HG03342 (cell line): ENCODE measurements at regions not wholly inside any gene's neighbourhood (a gene's known extent, or its start where the extent isn't known, plus 50 kb on each side); places are given as distances from the start of the nearest gene placed in this dataset.

ENCODE experiments used
- ATAC-seq: cut with Tn5 transposase; IDR thresholded peaks from one replicate; pipeline ENCODE4 v1.9.1; 2021; ENCODE audit warnings: mild to moderate bottlenecking, moderate library complexity; ENCODE audit not compliant: unreplicated experiment

GRCh38 chr4:165715989-165716388 lies 157.0 kb upstream of the TLL1 start:
- no peak for ATAC-seq

GRCh38 chr4:165716472-165716871 lies 156.6 kb upstream of the TLL1 start:
- ATAC-seq = no peak

GRCh38 chr4:165718660-165719059 lies 154.4 kb upstream of the TLL1 start:
- ATAC-seq = no peak

- ATAC-seq = no peak
Observed at GRCh38 chr4:165720411-165721082, 152.5 kb upstream of the TLL1 start.

- ATAC-seq = no peak
Observed at GRCh38 chr4:165721815-165722214, 151.2 kb upstream of the TLL1 start.

DNA sequence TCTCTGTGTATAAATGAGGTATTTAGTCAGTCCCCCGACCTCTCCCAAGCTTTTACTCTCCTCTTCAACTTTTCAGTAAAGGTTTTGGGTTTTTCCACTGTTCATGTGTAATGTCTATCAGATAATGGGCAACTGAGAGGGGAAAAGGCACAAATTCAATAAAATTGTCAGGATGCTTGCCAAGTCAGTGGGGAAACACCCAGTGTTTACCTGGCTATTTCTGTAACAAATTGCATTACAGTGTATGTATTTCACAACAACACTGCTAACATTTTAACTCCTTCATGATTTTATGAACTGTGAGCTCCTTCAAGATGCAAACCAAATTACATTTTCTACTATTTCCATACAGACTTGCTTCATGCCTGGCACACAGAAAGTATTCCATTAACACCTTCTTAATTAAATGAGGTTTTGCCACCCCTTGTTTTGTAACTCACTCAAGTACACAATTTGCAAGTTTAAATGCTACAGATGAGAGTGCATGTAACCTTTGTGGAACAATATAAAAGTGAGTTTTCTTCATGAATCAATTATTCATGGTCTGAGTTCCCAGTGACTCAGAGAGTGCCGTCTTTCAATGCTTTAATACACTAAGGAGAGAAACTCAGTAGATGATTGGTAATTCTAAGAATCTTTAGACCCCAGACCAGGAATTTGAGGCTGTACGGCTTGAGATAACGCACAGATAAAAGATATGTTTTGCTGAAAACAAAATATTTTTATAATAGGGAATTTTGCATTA lies 149.8 kb upstream of the TLL1 start:
- ATAC-seq = no peak

- ATAC-seq = no peak
Observed at GRCh38 chr4:165724786-165725185, 148.3 kb upstream of the TLL1 start.

DNA sequence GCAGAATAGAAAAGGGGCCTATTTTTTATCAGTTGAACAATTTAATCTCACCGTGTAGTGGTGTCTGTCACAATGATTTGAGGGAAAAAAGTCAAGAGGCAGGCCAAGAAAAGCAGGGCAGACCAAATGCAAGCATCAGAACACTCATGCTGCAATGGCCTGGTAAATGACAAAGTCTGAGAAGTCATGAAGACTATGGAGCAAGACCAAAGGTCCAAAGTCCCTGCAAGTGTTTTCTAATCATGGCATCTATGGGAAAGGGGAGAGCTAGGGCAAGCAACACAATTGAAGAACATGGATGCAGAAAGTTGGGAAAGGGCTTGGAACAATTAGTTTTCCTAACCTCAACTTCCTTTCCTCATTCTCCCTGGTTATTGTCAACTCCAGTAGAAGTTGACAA lies 147.7 kb upstream of the TLL1 start:
- ATAC-seq = no peak

GRCh38 chr4:165726831-165727230 lies 146.2 kb upstream of the TLL1 start:
- no peak for ATAC-seq

DNA sequence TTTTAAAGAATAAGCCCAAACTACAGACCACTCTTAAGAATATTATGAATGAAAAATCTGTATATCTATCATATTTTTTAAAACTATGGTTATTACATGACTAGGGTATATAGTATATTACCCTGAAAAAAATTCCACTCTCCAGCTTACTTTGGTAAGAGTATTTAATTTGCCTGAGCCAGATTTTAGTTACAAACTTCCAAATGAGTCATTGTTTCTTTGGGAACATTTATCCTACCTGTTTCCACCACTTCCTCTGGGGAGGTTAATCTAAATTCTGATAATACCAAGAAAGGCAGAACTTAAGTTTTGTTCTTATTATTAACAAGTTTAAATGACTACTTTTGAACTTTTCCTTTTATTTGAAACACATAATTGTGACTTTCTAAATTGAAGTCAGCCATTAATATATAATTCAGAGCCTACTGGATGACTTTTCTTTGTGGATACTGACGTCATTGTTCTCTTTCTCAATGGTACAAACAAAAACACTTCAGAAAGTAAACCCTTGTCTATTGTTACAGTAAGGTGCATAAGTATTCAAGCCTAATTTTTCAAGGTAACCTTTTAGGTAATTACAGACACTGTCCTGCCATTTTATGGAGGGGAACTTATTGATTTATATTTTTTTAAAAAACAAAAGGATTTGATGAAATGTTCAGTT lies 135.6 kb upstream of the TLL1 start:
- no peak for ATAC-seq

DNA sequence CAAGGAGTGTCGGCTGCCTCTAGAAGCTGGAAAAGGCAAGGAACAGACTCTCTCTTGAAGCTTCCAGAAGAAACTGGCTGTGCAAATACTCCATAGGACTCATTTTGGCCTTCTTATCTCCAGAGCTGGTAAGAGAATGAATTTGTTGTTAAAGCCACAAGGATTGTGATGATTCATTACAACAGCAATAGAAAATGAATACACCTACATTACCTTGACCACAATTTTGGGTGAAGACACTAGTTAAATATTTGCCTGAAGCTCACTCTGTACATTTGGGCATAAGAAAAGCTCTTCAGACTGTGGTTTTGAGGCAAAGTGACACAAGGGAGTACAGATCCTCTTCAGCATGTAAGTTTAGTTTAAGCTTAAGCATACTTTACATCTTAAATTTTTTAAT lies 134.5 kb upstream of the TLL1 start:
- ATAC-seq = peak; percentile 84

DNA sequence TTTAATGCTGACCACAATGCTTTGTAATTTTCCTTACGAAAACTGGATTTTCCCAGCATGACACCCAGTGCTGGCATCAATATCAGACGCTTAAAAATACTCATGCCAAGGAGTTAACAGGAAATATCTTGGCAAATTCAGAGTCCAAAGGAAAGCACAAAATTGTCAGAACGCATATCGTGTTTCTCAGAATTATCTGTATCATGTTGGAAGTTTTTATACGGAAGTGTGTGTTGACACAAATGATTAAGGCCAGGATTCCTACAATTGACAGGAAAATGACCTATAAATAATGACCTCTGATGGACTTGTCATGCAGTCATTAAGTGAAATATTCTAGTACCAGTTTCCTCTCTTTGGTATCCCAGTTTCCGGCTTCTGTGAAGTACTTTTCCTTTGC lies 132.1 kb upstream of the TLL1 start:
- ATAC-seq = no peak

DNA sequence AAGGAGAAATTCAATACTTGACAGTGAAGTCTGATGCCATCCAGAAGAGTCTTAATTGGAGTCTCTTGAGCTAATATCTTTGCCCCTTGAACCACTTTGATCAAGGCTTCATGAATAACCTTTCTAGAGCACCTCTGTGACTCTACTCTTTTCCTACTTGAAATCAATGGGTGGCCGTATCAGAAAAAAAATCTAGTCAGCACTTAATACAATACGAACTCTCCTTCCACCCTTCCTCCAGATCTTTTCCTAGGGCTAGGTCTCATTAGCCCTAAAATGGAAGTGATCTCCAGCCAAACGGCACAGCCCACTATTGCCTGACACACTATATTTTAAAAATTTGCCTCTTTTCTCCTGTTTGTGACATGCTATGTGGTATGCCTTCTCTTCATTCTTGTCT lies 129.6 kb upstream of the TLL1 start:
- no peak for ATAC-seq

DNA sequence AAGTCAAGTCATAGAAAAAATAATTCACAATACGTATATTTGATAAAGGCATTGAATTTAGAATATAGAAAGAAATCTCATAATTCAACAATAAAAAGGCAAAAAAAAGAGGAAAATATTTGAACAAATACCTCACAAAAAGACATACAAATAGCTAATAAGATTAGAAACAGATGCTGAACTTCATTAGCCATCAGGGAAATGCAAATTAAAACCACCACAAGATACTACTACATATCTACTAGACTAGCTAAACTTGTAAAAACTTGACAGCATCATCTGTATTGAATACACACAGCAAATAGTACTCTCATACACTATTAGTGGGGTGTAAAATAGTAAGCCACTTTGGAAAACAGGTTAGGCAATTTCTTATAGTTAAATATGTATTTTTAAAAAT lies 128.7 kb upstream of the TLL1 start:
- no peak for ATAC-seq

DNA sequence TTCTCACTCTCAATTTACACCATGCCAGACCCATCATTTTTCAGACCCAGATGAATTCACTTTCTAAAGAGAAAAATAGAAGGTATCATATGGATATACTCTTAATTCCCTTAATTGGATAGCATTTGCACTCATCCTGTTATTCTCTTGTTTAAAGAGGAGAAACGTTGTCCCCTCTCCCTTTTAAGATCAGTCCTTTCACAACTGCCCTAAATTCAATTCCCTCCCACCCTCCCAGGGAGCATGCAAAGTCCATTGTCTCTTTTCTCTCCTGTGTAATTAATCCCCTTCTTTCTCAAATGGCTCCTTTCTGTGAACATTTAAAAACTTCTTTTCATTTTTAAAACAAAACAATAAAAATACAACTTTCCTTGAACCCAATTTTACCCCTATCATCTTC lies 124.7 kb upstream of the TLL1 start:
- no peak for ATAC-seq

- no peak for ATAC-seq
Observed at GRCh38 chr4:165751882-165752281, 121.2 kb upstream of the TLL1 start.

GRCh38 chr4:165754664-165755063 lies 118.4 kb upstream of the TLL1 start:
- no peak for ATAC-seq

GRCh38 chr4:165756836-165757235 lies 116.2 kb upstream of the TLL1 start:
- ATAC-seq = no peak

- no peak for ATAC-seq
Observed at GRCh38 chr4:165757451-165757850, 115.6 kb upstream of the TLL1 start.

- no peak for ATAC-seq
Observed at GRCh38 chr4:165758086-165758485, 115.0 kb upstream of the TLL1 start.

DNA sequence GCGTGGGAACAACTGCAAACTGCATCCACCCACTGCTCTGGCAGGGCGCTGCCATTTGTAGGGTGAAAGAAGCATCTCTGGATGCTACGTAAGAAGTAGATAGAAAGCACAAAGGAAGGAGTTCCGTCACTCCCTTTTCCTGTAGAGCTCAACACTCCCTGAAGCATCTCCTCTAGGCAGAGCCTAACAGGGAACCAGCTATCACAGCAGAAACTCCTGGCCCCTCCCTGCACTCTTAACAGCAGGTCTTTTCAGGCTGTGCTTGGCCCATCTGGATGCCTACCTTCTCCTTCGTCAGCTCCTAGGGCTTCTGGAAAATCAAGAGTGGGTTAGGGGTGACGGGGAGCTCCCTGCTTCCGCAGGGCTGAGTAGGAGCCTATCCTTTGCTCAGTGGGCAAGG lies 112.9 kb upstream of the TLL1 start:
- no peak for ATAC-seq

GRCh38 chr4:165761963-165762362 lies 111.1 kb upstream of the TLL1 start:
- no peak for ATAC-seq
